ENCODE measurements at regions not wholly inside any gene's neighbourhood (a gene's known extent, or its start where the extent isn't known, plus 50 kb on each side); places are given as distances from the start of the nearest gene placed in this dataset.
"Not testable (repeated sequence)": the region's sequence is repeated elsewhere in the genome, so short reads cannot be mapped to it uniquely, and the experiment has no call there.

DNA sequence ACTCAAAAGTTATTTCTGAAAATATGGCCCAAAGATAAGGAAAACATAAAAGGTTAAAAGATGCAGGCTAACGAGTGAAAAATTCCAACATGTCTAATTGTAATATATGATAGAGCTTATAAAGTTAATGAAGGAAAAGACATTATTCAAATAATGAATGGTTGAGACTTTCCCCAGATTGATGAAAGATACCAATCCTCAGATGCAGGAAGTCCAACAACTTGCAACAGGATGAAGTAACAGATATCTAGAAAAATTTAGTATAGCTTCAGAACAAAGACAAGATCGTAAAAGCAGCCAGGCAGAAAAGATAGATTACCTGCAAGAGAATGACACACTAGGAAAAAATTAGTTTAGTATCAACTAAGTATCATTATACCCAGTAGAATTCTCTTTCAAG lies 546.4 kb upstream of the PPP2R3A start:
- Histone ChIP-seq H3K9ac (ENCODE audit: insufficient read depth, low read length) (no peak overlapping the region), H3K27me3 (ENCODE audit: control insufficient read depth, insufficient read depth, low read length) (no peaks in the 10 kb centered on the region), H3K27ac (ENCODE audit: insufficient read depth, low read length) (no peak overlapping the region), H3K4me3 (replicated peaks in 1 of 4; ENCODE audit: control extremely low read depth in 1 of 4, insufficient read depth in 1 of 4, low read depth in 3 of 4, low read length in 4 of 4) (no peak overlapping the region), H4K20me1 (ENCODE audit: control insufficient read depth, extremely low read depth, insufficient read depth, low read length) (no peaks in the 10 kb centered on the region), H3K36me3 (ENCODE audit: control insufficient read depth, insufficient read depth, low read length) (no peaks in the 10 kb centered on the region), H3K9me3 (ENCODE audit: control insufficient read depth, insufficient read depth, low read depth, low read length) (no peaks in the 10 kb centered on the region), H3K4me2 (ENCODE audit: extremely low read depth, insufficient read depth, low read length) (no peak overlapping the region), H3K79me2 (ENCODE audit: control insufficient read depth, insufficient read depth, low read length) (no peaks in the 10 kb centered on the region), H2AFZ (ENCODE audit: low read length) (no peak overlapping the region), H3K4me1 (ENCODE audit: control insufficient read depth, extremely low read depth, insufficient read depth, low read length) (no peaks in the 10 kb centered on the region)
- TF ChIP-seq CTCF (conservative IDR thresholded peaks at IDR 0.05 in 1 of 2, IDR thresholded peaks at IDR 0.05 in 1 of 2; ENCODE audit: low read depth in 1 of 2, low read length in 2 of 2) (no peak), EZH2 (IDR thresholded peaks at IDR 0.05; ENCODE audit: low read length, missing control alignments) (no peak)
- DNase-seq (ENCODE audit: low read depth in 2 of 2), result no peak

DNA sequence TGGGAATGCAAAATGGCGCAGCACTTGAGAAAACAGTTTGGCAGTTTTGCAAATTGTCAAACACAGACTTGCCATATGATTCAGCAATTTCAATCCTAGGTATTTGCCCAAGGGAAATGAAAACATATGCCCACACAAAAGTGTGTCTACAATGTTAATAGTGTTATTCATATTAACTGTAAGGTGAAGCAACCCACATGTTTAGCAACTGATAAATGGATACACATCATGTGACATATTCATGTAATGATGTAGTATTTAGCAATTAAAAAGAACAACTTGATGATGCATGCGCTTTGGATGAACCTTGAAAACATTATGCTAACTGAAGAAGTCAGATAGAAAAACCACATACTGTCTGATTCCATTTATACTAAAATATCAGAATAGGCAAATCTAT lies 539.0 kb upstream of the PPP2R3A start:
- no peaks in the 10 kb centered on the region for H3K79me2 ChIP-seq (ENCODE audit: control insufficient read depth, insufficient read depth, low read length)
- no peaks in the 10 kb centered on the region for H3K9me3 ChIP-seq (ENCODE audit: control insufficient read depth, insufficient read depth, low read depth, low read length)
- no peaks in the 10 kb centered on the region for H3K4me1 ChIP-seq (ENCODE audit: control insufficient read depth, extremely low read depth, insufficient read depth, low read length)
- H3K36me3 ChIP-seq (ENCODE audit: control insufficient read depth, insufficient read depth, low read length), result no peaks in the 10 kb centered on the region
- H3K27me3 ChIP-seq (ENCODE audit: control insufficient read depth, insufficient read depth, low read length), result no peaks in the 10 kb centered on the region
- H4K20me1 ChIP-seq (ENCODE audit: control insufficient read depth, extremely low read depth, insufficient read depth, low read length), result no peaks in the 10 kb centered on the region
- H3K9ac ChIP-seq (ENCODE audit: insufficient read depth, low read length), result no peak overlapping the region
- no peak overlapping the region for H2AFZ ChIP-seq (ENCODE audit: low read length)
- H3K4me2 ChIP-seq (ENCODE audit: extremely low read depth, insufficient read depth, low read length), result no peak overlapping the region
- no peak for DNase-seq (ENCODE audit: low read depth in 2 of 2)
- TF ChIP-seq EZH2 (IDR thresholded peaks at IDR 0.05; ENCODE audit: low read length, missing control alignments), result no peak
- no peak overlapping the region for H3K27ac ChIP-seq (ENCODE audit: insufficient read depth, low read length)
- H3K4me3 ChIP-seq (replicated peaks in 1 of 4; ENCODE audit: control extremely low read depth in 1 of 4, insufficient read depth in 1 of 4, low read depth in 3 of 4, low read length in 4 of 4), result no peak overlapping the region

DNA sequence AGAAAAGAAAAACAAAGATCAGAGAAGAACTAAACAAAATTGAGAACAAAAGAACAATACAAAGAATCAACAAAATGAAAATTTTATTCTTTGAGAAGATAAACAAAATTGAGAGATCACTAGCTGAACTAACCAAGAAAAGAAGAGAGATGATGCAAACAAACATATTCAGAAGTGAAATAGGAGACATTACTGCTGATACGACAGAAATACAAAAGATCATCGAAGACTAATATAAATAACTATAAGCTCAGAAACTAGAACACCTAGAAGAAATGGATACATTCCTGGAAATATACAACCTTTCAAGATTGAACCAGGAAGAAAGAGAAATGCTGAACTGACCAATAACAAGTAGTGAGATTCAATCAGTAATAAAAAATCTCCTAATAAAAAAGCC lies 533.1 kb upstream of the PPP2R3A start:
- no peaks in the 10 kb centered on the region for H3K79me2 ChIP-seq (ENCODE audit: control insufficient read depth, insufficient read depth, low read length)
- no peak overlapping the region for H3K4me2 ChIP-seq (ENCODE audit: extremely low read depth, insufficient read depth, low read length)
- no peaks in the 10 kb centered on the region for H4K20me1 ChIP-seq (ENCODE audit: control insufficient read depth, extremely low read depth, insufficient read depth, low read length)
- no peak overlapping the region for H3K4me3 ChIP-seq (replicated peaks in 1 of 4; ENCODE audit: control extremely low read depth in 1 of 4, insufficient read depth in 1 of 4, low read depth in 3 of 4, low read length in 4 of 4)
- no peak for DNase-seq (ENCODE audit: low read depth in 2 of 2)
- no peak overlapping the region for H2AFZ ChIP-seq (ENCODE audit: low read length)
- H3K27me3 ChIP-seq (ENCODE audit: control insufficient read depth, insufficient read depth, low read length), result no peaks in the 10 kb centered on the region
- H3K9ac ChIP-seq (ENCODE audit: insufficient read depth, low read length), result no peak overlapping the region
- TF ChIP-seq EZH2 (IDR thresholded peaks at IDR 0.05; ENCODE audit: low read length, missing control alignments) (no peak), CTCF (conservative IDR thresholded peaks at IDR 0.05 in 1 of 2, IDR thresholded peaks at IDR 0.05 in 1 of 2; ENCODE audit: low read depth in 1 of 2, low read length in 2 of 2) (no peak)
- no peaks in the 10 kb centered on the region for H3K9me3 ChIP-seq (ENCODE audit: control insufficient read depth, insufficient read depth, low read depth, low read length)
- no peaks in the 10 kb centered on the region for H3K4me1 ChIP-seq (ENCODE audit: control insufficient read depth, extremely low read depth, insufficient read depth, low read length)
- no peaks in the 10 kb centered on the region for H3K36me3 ChIP-seq (ENCODE audit: control insufficient read depth, insufficient read depth, low read length)
- no peak overlapping the region for H3K27ac ChIP-seq (ENCODE audit: insufficient read depth, low read length)

DNA sequence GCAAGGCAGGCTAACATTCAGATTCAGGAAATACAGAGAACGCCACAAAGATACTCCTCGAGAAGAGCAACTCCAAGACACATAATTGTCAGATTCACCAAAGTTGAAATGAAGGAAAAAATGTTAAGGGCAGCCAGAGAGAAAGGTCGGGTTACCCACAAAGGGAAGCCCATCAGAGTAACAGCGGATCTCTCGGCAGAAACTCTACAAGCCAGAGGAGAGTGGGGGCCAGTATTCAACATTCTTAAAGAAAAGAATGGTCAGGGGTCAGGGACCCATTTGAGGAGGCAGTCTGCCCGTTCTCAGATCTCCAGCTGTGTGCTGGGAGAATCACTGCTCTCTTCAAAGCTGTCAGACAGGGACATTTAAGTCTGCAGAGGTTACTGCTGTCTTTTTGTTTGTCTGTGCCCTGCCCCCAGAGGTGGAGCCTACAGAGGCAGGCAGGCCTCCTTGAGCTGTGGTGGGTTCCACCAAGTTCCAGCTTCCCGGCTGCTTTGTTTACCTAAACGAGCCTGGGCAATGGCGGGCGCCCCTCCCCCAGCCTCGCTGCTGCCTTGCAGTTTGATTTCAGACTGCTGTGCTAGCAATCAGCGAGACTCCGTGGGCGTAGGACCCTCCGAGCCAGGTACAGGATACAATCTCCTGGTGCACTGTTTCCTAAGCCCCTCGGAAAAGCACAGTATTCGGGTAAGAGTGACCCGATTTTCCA lies 526.5 kb upstream of the PPP2R3A start:
- not testable (repeated sequence) for H3K4me3 ChIP-seq (replicated peaks in 1 of 4; ENCODE audit: control extremely low read depth in 1 of 4, insufficient read depth in 1 of 4, low read depth in 3 of 4, low read length in 4 of 4); H4K20me1 ChIP-seq (ENCODE audit: control insufficient read depth, extremely low read depth, insufficient read depth, low read length); H3K27me3 ChIP-seq (ENCODE audit: control insufficient read depth, insufficient read depth, low read length); DNase-seq (ENCODE audit: low read depth in 2 of 2); H3K36me3 ChIP-seq (ENCODE audit: control insufficient read depth, insufficient read depth, low read length); H3K4me2 ChIP-seq (ENCODE audit: extremely low read depth, insufficient read depth, low read length); H3K4me1 ChIP-seq (ENCODE audit: control insufficient read depth, extremely low read depth, insufficient read depth, low read length); H3K9me3 ChIP-seq (ENCODE audit: control insufficient read depth, insufficient read depth, low read depth, low read length); H3K79me2 ChIP-seq (ENCODE audit: control insufficient read depth, insufficient read depth, low read length); H3K9ac ChIP-seq (ENCODE audit: insufficient read depth, low read length); H2AFZ ChIP-seq (ENCODE audit: low read length); H3K27ac ChIP-seq (ENCODE audit: insufficient read depth, low read length)

- not testable (repeated sequence) for H2AFZ ChIP-seq (ENCODE audit: low read length); H3K27me3 ChIP-seq (ENCODE audit: control insufficient read depth, insufficient read depth, low read length); H4K20me1 ChIP-seq (ENCODE audit: control insufficient read depth, extremely low read depth, insufficient read depth, low read length); H3K27ac ChIP-seq (ENCODE audit: insufficient read depth, low read length); H3K36me3 ChIP-seq (ENCODE audit: control insufficient read depth, insufficient read depth, low read length); H3K4me1 ChIP-seq (ENCODE audit: control insufficient read depth, extremely low read depth, insufficient read depth, low read length); H3K4me2 ChIP-seq (ENCODE audit: extremely low read depth, insufficient read depth, low read length); H3K9ac ChIP-seq (ENCODE audit: insufficient read depth, low read length); H3K4me3 ChIP-seq (replicated peaks in 1 of 4; ENCODE audit: control extremely low read depth in 1 of 4, insufficient read depth in 1 of 4, low read depth in 3 of 4, low read length in 4 of 4); DNase-seq (ENCODE audit: low read depth in 2 of 2); H3K9me3 ChIP-seq (ENCODE audit: control insufficient read depth, insufficient read depth, low read depth, low read length); H3K79me2 ChIP-seq (ENCODE audit: control insufficient read depth, insufficient read depth, low read length)
Measured at GRCh38 chr3:135439632-135440031, 525.9 kb upstream of the PPP2R3A start.
